Fibroblast of the aortic adventitia (primary cell): ENCODE measurements at regions not wholly inside any gene's neighbourhood (a gene's known extent, or its start where the extent isn't known, plus 50 kb on each side); places are given as distances from the start of the nearest gene placed in this dataset.

Experiments
- DNase-seq: peaks from one replicate; pipeline ENCODE4 v3.0.0-alpha.2; 2010; ENCODE audit warnings: low read depth
- H3K4me3 ChIP-seq: 2 replicates; pipeline ENCODE4 v1.5.1; 2011; ENCODE audit warnings: low read depth, mild to moderate bottlenecking, control low read depth, low read length, moderate library complexity
- TF ChIP-seq, protein P1 (sequence below): IDR thresholded peaks from 2 replicates; pipeline ENCODE4 v1.5.1; 2011; ENCODE audit warnings: mild to moderate bottlenecking, low read length, control low read depth, inconsistent platforms; ENCODE audit not compliant: insufficient read depth

DNA sequence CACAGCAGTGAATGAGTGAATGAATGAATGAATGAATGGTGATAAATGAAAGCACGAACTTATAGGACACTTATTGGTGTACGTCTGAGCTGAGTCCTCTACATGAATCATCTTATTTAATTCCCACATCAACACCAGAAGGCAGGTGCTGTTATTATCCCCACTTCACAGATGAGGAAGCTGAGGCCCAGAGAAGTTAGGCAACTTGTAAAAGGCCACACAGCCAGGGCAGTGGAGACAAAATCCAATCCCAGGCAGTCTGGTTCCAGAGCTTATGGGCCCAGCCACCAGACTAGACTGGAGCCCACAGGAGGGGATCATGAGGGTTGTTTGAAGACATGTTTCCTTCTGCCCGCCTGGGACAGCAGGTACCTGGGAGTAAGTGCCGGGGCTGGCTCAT lies 364.0 kb downstream of the MN1 start:
- H3K4me3 ChIP-seq: no peak overlapping the region
- TF ChIP-seq, protein P1, sequence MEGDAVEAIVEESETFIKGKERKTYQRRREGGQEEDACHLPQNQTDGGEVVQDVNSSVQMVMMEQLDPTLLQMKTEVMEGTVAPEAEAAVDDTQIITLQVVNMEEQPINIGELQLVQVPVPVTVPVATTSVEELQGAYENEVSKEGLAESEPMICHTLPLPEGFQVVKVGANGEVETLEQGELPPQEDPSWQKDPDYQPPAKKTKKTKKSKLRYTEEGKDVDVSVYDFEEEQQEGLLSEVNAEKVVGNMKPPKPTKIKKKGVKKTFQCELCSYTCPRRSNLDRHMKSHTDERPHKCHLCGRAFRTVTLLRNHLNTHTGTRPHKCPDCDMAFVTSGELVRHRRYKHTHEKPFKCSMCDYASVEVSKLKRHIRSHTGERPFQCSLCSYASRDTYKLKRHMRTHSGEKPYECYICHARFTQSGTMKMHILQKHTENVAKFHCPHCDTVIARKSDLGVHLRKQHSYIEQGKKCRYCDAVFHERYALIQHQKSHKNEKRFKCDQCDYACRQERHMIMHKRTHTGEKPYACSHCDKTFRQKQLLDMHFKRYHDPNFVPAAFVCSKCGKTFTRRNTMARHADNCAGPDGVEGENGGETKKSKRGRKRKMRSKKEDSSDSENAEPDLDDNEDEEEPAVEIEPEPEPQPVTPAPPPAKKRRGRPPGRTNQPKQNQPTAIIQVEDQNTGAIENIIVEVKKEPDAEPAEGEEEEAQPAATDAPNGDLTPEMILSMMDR: no peak
- DNase-seq: no peak

DNA sequence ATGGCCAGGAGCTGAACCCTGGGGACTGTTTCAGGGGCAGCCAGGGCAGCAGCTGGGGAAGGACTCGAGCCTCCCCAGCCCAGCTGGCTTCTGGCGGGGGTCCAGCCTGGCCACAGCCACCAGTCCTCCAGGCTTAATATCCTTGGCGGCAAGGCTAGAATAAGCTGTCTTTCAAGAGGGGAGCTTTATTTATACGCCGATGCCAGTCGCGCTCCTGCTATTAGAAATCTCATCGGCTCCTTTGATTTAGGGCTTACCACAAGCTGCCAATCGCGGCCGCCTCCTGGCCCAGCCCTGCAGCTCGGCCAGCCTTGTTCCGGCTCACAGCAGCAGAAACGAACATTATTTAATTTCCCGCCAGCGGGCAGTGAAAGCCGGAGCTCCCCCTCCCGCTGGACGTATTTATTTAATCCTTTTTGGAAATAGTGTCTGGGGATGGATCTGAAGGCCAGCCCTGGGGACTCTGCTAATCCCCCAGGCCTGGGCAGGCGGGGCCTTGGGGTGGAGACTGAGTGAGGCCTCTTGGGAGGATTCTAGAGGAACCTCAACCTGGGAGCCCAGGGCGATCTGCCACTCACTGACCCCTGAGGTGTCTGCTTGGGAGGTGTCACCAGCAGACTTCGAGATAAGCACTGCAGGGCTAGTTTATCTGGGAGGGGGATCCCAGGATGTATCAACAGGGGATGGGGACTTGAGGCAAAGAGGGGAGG lies 363.1 kb downstream of the MN1 start:
- TF ChIP-seq, protein P1: no peak
- no peak overlapping the region for H3K4me3 ChIP-seq
- DNase-seq: peak; percentile 45

DNA sequence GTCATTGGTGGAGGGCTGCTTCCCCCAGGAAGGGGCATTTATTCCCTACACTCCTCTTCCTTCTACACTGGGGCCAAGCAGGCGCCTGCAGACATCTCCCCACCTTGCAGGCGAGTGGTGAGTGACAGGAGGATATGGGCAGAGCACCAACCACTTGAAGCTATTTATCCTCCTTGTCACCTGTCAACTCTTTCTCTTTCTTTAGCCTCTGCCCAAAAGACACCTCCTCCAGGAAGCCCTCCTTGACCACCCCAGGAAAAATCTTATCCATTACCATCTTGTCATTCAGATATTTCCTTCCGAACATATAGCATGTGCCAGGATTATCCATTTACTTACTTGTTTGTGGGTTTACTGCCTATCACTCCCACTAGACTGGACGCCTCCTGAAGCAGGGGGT lies 362.4 kb downstream of the MN1 start:
- H3K4me3 ChIP-seq: no peak overlapping the region
- DNase-seq: no peak
- TF ChIP-seq, protein P1: no peak

DNA sequence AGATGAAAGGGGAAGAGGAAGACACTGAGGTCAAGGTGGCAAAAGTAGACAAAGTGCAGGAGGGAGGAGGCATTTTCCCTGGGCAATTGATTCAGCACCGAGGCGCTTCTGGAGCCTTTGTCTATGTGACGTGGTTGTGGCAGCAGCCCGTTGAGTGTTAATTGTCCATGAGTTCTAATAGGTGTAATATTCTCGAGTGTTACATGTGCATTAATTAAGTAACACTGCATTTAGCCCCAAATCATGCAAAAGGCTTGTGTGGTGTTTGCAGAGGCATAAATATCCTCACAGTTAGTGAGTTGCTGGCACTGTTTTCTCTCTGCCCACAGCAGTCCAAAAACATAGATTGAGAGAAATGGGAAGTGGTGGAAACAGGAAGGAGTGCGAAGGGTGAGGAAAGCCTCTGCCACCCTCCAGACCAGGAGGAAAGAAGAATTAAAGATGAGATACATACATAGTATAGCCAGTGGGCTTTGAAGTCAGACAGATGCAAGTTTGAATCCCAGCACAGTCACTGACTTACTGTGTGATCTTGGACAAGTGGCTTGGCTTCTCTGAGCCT lies 361.2 kb downstream of the MN1 start:
- no peak overlapping the region for H3K4me3 ChIP-seq
- no peak for DNase-seq
- TF ChIP-seq, protein P1: no peak

DNA sequence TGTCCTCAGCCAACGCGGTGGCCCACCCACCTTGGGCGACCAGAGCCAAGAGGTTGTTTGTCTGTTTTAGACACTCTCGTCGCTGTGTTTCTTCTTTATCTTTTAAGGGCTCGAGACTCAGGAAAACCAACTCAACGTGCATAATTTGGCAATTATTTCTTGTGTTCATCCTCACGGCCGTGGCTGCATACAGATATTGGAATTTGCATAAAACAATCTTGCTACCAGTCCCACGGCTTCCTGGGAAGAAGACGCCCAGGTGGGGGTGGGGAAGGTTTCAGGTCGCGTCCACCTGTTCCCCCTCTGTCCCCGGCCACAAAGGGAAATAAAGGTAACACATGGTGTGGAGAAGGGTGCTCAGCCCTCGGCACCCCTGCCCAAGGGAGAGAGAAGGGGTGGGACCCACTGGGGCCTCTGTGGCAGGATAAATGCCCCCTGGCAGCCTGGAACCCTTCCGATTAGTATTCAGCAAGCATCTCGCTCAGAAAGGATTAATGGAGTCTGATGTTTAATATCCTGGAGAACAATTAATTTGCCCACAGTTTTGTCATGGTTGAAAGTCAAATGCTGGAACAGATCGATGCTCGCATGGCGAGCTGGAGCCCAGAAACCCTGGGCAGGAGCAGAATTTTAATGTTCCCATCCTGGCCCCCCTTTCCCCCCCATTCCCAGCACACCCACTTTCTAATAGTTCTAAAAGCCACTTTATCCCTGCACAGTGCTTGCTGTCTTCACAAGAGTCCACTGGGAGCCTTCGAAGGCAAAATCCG lies 359.7 kb downstream of the MN1 start:
- TF ChIP-seq, protein P1: no peak
- no peak overlapping the region for H3K4me3 ChIP-seq
- DNase-seq: no peak

DNA sequence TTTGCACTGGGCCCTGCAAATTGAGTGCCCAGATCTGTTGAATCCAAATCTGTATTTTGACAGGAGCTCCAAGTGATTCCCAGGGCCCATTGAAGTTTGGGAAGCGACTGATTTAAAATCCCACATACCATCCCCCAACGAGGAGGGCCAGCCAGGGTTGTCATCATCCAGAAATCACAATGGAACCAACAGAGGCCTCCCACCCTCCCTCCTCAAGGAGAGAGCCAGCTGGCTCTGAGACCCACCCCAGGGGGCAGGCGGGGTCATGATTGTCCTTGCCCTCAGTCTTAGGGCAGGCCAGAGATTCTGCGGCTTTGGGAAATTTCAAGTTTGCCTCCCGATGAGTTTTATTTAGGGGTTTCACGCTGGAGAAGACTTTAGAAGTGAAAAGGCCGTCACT lies 358.2 kb downstream of the MN1 start:
- H3K4me3 ChIP-seq: no peak overlapping the region
- TF ChIP-seq, protein P1: no peak
- DNase-seq: peak; percentile 14
